T-cell (primary cell): ENCODE measurements at regions not wholly inside any gene's neighbourhood (a gene's known extent, or its start where the extent isn't known, plus 50 kb on each side); places are given as distances from the start of the nearest gene placed in this dataset.

Experiments
- ATAC-seq, 4 experiments: fragments of 200-7000 bp in 3 of 4; fragments of 150-1000 bp in 1 of 4; cut with Tn5 transposase; replicated peaks in 1 of 4; 1 replicate in 3 of 4; 2 replicates in 1 of 4; pipeline ENCODE4 v1.10.0; 2021; ENCODE audit warnings: moderate library complexity in 3 of 4, mild to moderate bottlenecking in 2 of 4, moderate number of reproducible peaks in 1 of 4
- CTCF ChIA-PET, 2 donors: fragments of 300-600 bp; sonication (Branson Sonifier 250); formaldehyde crosslinking; loops; one replicate each; lab custom pipeline; 2022; ENCODE audit warnings: antibody characterized with exemption in 2 of 2; lab: Charles Lee
- POLR2A ChIA-PET, 2 donors: fragments of 300-600 bp; sonication (Branson Sonifier 250); formaldehyde crosslinking; loops; one replicate each; lab custom pipeline; 2022; ENCODE audit warnings: antibody characterized with exemption in 2 of 2; lab: Charles Lee
- DNase-seq, 35 experiments: peaks; one replicate each; pipeline versions ENCODE4 v3.0.0 to v3.0.0-alpha.2; 2013 to 2023
- H3K27ac ChIP-seq: one replicate; pipeline ENCODE4 v1.5.1; 2013; ENCODE audit warnings: low read length
- H3K27me3 ChIP-seq, 2 experiments: replicated peaks in 1 of 2; 1 replicate in 1 of 2; 2 replicates in 1 of 2; pipeline versions ENCODE4 v1.6.1 to v1.7.0; 2013; ENCODE audit warnings: low read length in 1 of 2, mixed read lengths in 1 of 2; ENCODE audit not compliant: control insufficient read depth in 2 of 2, insufficient read depth in 2 of 2; ENCODE audit errors: extremely low read depth in 1 of 2
- H3K36me3 ChIP-seq, 2 donors: 1 replicate in 1 of 2; 2 replicates in 1 of 2; pipeline versions ENCODE4 v1.6.1 to v1.7.0; 2013; ENCODE audit warnings: low read length in 1 of 2; ENCODE audit not compliant: control insufficient read depth in 2 of 2, insufficient read depth in 1 of 2; ENCODE audit errors: extremely low read depth in 1 of 2
- H3K4me1 ChIP-seq, 2 experiments: 1 replicate in 1 of 2; 2 replicates in 1 of 2; pipeline versions ENCODE4 v1.6.1 to v1.7.0; 2013; ENCODE audit warnings: low read length in 2 of 2, mixed read lengths in 1 of 2; ENCODE audit not compliant: insufficient read depth in 2 of 2, control insufficient read depth in 1 of 2; ENCODE audit errors: extremely low read depth in 1 of 2
- H3K4me3 ChIP-seq, 2 donors: 1 replicate in 1 of 2; 2 replicates in 1 of 2; pipeline versions ENCODE4 v1.5.1 to v1.7.0; 2013; ENCODE audit warnings: mild to moderate bottlenecking in 2 of 2, low read length in 1 of 2, moderate library complexity in 1 of 2; ENCODE audit not compliant: control insufficient read depth in 1 of 2; ENCODE audit errors: extremely low read depth in 1 of 2
- H3K9me3 ChIP-seq: 2 replicates; pipeline ENCODE4 v1.7.0; 2013
- H3K27ac Mint-ChIP-seq, 2 donors: one replicate each; pipeline ENCODE4 v1.8.0; 2020 to 2021; ENCODE audit warnings: mild to moderate bottlenecking in 2 of 2, mixed read lengths in 2 of 2
- H3K27me3 Mint-ChIP-seq, 2 donors: one replicate each; pipeline ENCODE4 v1.8.0; 2021 to 2022; ENCODE audit warnings: mixed read lengths in 2 of 2
- H3K36me3 Mint-ChIP-seq: one replicate; pipeline ENCODE4 v1.8.0; 2021; ENCODE audit warnings: mixed read lengths
- H3K4me1 Mint-ChIP-seq, 3 donors: one replicate each; pipeline ENCODE4 v1.8.0; 2020 to 2022; ENCODE audit warnings: mixed read lengths in 3 of 3, mild to moderate bottlenecking in 1 of 3
- H3K4me3 Mint-ChIP-seq, 3 donors: one replicate each; pipeline ENCODE4 v1.8.0; 2020 to 2022; ENCODE audit warnings: mild to moderate bottlenecking in 3 of 3, mixed read lengths in 3 of 3, moderate library complexity in 3 of 3
- H3K9me3 Mint-ChIP-seq, 3 donors: one replicate each; pipeline ENCODE4 v1.8.0; 2020 to 2022; ENCODE audit warnings: mixed read lengths in 3 of 3
- WGBS: methylation state at CpG from one replicate; pipeline ENCODE4 v1.1.5; 2013; ENCODE audit warnings: missing lambda C conversion rate; ENCODE audit not compliant: insufficient coverage; 5-methylcytosine and 5-hydroxymethylcytosine counted together

DNA sequence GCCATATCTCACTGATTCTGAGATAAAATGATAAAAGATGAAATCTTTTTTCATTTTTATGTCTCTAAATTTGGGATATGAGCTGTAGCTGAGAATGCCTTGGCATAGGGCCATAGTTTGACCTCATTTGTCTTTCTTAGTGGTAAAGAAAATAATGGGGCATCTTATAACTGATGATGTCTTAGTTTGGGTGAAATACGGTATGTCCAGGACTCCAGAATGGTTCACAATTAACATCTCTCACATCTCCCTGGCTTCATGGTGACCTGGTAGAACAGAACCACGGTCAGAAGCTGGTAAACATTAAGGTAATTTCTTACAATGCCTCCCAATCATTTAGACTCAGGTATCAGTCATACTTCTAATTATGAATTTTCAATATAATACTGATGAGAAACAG is 250.8 kb downstream of the MAT2B start:
- Histone ChIP-seq H3K4me3 (no peak overlapping the region), H3K36me3 (no peaks in the 10 kb centered on the region), H3K27ac (no peak overlapping the region), H3K4me1 (no peaks in the 10 kb centered on the region), H3K9me3 (no peaks in the 10 kb centered on the region), H3K27me3 (no peaks in the 10 kb centered on the region)
- Mint-ChIP-seq H3K4me1 (no peaks in the 10 kb centered on the region), H3K4me3 (no peak overlapping the region), H3K9me3 (peaks cover 0 to 5% (median 3%) of the 10 kb centered on the region in 3 donors), H3K27ac (no peak overlapping the region), H3K27me3 (no peaks in the 10 kb centered on the region), H3K36me3 (no peaks in the 10 kb centered on the region)
- CTCF ChIA-PET, result no interaction called here
- ATAC-seq (no peak), DNase-seq (no peak)
- no CpG with 5 or more reads among the region's 2 CpGs for WGBS
- POLR2A ChIA-PET, result no interaction called here

DNA sequence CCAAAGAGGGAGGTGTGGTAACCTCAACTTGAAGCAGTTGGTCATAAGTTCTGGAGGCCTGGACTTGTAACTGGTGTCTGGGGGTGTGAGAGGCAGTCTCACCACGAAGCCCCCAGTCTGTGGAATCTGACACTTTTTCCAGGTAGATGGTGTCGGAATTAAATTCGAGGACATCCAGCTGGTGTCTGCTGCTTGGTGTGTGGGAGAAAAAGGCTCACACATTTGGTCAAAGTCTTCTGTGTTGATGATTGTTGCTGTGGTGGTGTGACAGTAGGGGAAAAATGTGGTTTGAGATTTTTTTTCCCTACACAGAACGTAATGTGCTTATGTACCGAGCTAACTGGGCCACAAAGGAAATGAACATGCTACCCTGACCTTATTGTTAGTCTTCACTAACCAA is 251.9 kb downstream of the MAT2B start:
- WGBS, result 63% methylated on average over 3 of the region's 5 CpGs
- no peak overlapping the region for H3K27ac ChIP-seq
- DNase-seq (peak in 1 of 35 experiments; percentile 1), ATAC-seq (no peak)
- ChIA-PET CTCF (no interaction called here), POLR2A (no interaction called here)
- Mint-ChIP-seq H3K4me3 (no peak overlapping the region), H3K9me3 (peaks cover 0 to 3% (median 3%) of the 10 kb centered on the region in 3 donors), H3K36me3 (no peaks in the 10 kb centered on the region), H3K4me1 (no peaks in the 10 kb centered on the region), H3K27ac (no peak overlapping the region), H3K27me3 (peaks cover 0 to 2% of the 10 kb centered on the region in 2 donors)
- no peaks in the 10 kb centered on the region for H3K27me3 ChIP-seq
- no peaks in the 10 kb centered on the region for H3K4me1 ChIP-seq
- no peaks in the 10 kb centered on the region for H3K36me3 ChIP-seq
- H3K9me3 ChIP-seq, result no peaks in the 10 kb centered on the region
- no peak overlapping the region for H3K4me3 ChIP-seq

DNA sequence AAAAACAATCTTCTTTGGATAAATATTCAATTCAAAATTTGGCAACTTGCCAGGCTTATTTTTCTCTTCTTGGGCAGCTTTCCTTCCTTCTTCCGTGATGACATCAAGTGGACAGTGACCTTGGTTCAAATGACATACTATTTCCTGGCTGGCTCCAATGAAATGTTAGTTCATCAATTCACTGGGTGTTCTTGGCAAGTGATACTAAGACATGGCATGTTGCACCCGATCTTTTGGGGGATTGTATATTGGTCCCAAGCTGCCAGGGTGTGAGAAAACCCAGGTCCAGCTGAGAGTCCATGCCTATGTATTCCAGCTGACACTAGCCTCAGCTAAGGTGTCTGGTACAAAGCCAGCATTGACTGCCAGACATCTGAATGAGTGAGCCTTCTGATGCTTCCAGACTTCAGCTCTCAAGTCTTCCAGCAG is 252.9 kb downstream of the MAT2B start:
- H3K27ac Mint-ChIP-seq, result no peak overlapping the region
- ATAC-seq, result no peak
- H3K9me3 ChIP-seq, result no peaks in the 10 kb centered on the region
- H3K27ac ChIP-seq, result no peak overlapping the region
- H3K4me1 ChIP-seq, result no peaks in the 10 kb centered on the region
- H3K9me3 Mint-ChIP-seq, result peaks cover 0 to 7% (median 0%) of the 10 kb centered on the region in 3 donors
- ChIA-PET POLR2A (no interaction called here), CTCF (no interaction called here)
- DNase-seq, result no peak
- peaks cover 0 to 2% of the 10 kb centered on the region in 2 donors for H3K27me3 Mint-ChIP-seq
- no peaks in the 10 kb centered on the region for H3K36me3 ChIP-seq
- WGBS, result 50% methylated on average over 2 of the region's 2 CpGs
- H3K4me1 Mint-ChIP-seq, result no peaks in the 10 kb centered on the region
- no peaks in the 10 kb centered on the region for H3K36me3 Mint-ChIP-seq
- no peak overlapping the region for H3K4me3 ChIP-seq
- H3K4me3 Mint-ChIP-seq, result no peak overlapping the region
- H3K27me3 ChIP-seq, result no peaks in the 10 kb centered on the region

DNA sequence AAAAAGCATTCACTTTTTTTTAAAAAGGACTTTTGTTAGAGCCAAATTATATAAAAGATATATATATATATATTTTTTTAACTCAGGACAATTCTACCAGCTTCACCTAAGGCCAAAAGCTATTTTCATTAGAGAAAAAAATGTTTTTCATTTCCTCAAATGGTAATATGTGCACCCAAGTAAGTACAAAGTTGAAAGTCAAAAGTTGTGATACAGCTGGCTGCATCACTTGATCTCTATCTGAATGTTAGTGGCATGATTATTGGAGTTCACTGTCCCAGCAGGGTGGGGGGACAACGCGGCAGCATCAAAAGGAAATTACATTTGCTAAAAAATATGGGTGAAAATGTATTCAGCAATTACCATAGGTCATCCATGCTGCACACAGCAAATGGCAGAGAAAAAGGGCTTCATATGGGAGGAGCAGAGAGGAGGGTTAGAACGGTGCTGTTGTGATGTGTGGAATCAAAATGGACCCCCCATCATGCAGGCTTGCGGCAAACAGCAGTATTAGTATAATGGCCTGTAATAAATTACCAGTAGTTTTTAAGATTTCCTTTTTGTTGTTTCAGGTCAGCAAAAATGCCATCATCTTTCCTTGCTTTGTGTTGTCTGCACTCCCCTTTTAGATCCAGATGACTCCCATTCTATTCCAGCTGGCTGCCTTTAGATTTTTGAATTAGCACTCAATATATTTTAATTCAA is 253.7 kb downstream of the MAT2B start:
- POLR2A ChIA-PET, result no interaction called here
- Mint-ChIP-seq H3K4me1 (no peaks in the 10 kb centered on the region), H3K27ac (no peak overlapping the region), H3K36me3 (no peaks in the 10 kb centered on the region), H3K9me3 (peaks cover 0 to 7% (median 0%) of the 10 kb centered on the region in 3 donors), H3K4me3 (no peak overlapping the region), H3K27me3 (peaks cover 0 to 2% of the 10 kb centered on the region in 2 donors)
- Histone ChIP-seq H3K27me3 (no peaks in the 10 kb centered on the region), H3K4me1 (no peaks in the 10 kb centered on the region), H3K27ac (no peak overlapping the region), H3K36me3 (no peaks in the 10 kb centered on the region), H3K9me3 (no peaks in the 10 kb centered on the region), H3K4me3 (no peak overlapping the region)
- DNase-seq, result no peak
- no peak for ATAC-seq
- CTCF ChIA-PET, result no interaction called here
- no CpG with 5 or more reads among the region's 4 CpGs for WGBS

DNA sequence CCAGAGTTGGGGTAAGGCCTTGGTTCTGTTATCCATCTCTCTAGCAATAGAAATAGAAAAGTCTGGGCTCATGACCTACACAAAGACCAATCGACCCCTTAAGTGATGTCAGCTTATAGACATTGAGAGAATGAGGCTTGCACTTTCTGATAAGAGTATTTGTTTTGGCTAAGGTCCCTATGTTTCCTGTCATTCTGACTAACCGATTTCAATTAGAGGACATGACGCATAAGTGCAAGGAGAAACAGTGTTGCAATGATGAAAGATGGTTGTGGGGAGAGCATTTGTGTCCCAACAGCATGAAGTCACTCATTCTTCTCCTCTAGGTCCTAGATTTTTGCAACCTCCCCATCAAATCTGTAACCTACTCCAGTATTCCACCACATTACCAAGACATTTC is 255.1 kb downstream of the MAT2B start:
- WGBS, result no CpG with 5 or more reads among the region's 3 CpGs
- no peak overlapping the region for H3K4me3 ChIP-seq
- POLR2A ChIA-PET, result no interaction called here

DNA sequence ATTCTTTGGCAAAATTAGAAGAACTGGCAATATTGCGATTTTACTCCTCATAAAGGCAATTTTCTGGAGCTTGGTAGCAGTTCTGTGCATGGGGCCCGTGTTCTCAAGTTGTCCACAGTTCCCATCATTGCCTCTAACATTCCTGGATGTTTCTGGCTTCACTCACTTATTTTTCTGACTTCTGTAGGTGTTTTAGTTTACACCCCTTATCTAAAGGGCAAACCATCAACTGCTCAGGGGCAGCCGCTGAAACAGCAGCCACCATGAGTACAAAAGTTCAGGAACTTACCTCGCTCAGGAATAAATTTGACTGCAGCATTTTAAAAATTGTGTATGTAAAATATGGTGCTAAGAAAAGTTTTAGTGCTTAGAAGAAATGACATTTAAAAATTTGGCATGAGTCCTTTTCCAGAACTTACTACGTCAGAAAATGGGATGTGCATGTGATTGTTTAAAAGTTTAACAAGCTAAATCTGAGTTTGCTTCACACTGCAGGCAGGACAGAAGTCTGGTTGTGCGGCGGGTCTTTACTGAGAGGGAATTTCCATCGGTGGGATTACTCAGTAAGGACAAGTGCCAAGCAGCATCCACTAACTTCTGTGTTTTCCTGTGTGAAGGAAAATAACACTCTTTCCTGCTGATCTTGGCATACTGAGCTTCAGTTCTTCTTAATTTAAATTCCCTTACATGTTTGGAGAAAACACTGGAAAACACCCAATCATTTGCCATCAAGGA is 261.7 kb downstream of the MAT2B start:
- Mint-ChIP-seq H3K36me3 (no peaks in the 10 kb centered on the region), H3K4me1 (no peaks in the 10 kb centered on the region), H3K9me3 (peaks cover 0 to 4% (median 0%) of the 10 kb centered on the region in 3 donors), H3K27ac (no peak overlapping the region), H3K27me3 (peaks cover 0 to 3% of the 10 kb centered on the region in 2 donors), H3K4me3 (no peak overlapping the region)
- no peaks in the 10 kb centered on the region for H3K4me1 ChIP-seq
- POLR2A ChIA-PET, result no interaction called here
- H3K36me3 ChIP-seq, result no peaks in the 10 kb centered on the region
- no peak overlapping the region for H3K27ac ChIP-seq
- ATAC-seq, result no peak
- no peaks in the 10 kb centered on the region for H3K9me3 ChIP-seq
- no peaks in the 10 kb centered on the region for H3K27me3 ChIP-seq
- DNase-seq, result no peak
- CTCF ChIA-PET, result interaction anchor here in 1 of 2 donors (0.5 kb wide), 1 partner anchor 48 kb away, joined by 3 read pairs; no protein-coding TSS in a partner anchor
- H3K4me3 ChIP-seq, result no peak overlapping the region
- 78% methylated on average over 7 of the region's 8 CpGs for WGBS

More for the DNA sequence above, 255.1 kb downstream of the MAT2B start:
- Histone ChIP-seq H3K27me3 (no peaks in the 10 kb centered on the region), H3K36me3 (no peaks in the 10 kb centered on the region), H3K9me3 (no peaks in the 10 kb centered on the region), H3K4me1 (no peaks in the 10 kb centered on the region), H3K27ac (no peak overlapping the region)
- DNase-seq (no peak), ATAC-seq (no peak)
- Mint-ChIP-seq H3K4me3 (no peak overlapping the region), H3K27me3 (peaks cover 0 to 2% of the 10 kb centered on the region in 2 donors), H3K36me3 (no peaks in the 10 kb centered on the region), H3K4me1 (no peaks in the 10 kb centered on the region), H3K27ac (no peak overlapping the region), H3K9me3 (peaks cover 0 to 7% (median 0%) of the 10 kb centered on the region in 3 donors)
- CTCF ChIA-PET, result no interaction called here
